Left ventricle myocardium inferior (tissue), 1 donor: ENCODE measurements at regions not wholly inside any gene's neighbourhood (a gene's known extent, or its start where the extent isn't known, plus 50 kb on each side); places are given as distances from the start of the nearest gene placed in this dataset.

Experiments
- DNase-seq: peaks from one replicate; pipeline ENCODE4 v3.0.0-alpha.2; 2020
- H3K27ac ChIP-seq: fragments of 200-600 bp; replicated peaks from 2 replicates; pipeline ENCODE4 v1.8.0; 2021
- H3K27me3 ChIP-seq: fragments of 200-600 bp; 2 replicates; pipeline ENCODE4 v1.8.0; 2021; ENCODE audit warnings: low read depth
- H3K36me3 ChIP-seq: fragments of 200-600 bp; 2 replicates; pipeline ENCODE4 v1.8.0; 2021
- H3K4me1 ChIP-seq: fragments of 200-600 bp; 2 replicates; pipeline ENCODE4 v1.8.0; 2021
- H3K4me3 ChIP-seq: fragments of 200-600 bp; 2 replicates; pipeline ENCODE4 v1.8.0; 2021; ENCODE audit warnings: mild to moderate bottlenecking, moderate library complexity
- H3K9me3 ChIP-seq: fragments of 200-600 bp; replicated peaks from 2 replicates; pipeline ENCODE4 v1.8.0; 2021
- intact Hi-C: fragments of 100-400 bp; cut with micrococcal nuclease; formaldehyde crosslinking; loops from one replicate; pipeline ENCODE4 v1.11.0; 2022
- TF ChIP-seq, protein P1 (sequence below): fragments of 200-600 bp; IDR thresholded peaks from 2 replicates; pipeline ENCODE4 v1.8.0; 2021; ENCODE audit warnings: antibody characterized with exemption, mild to moderate bottlenecking, borderline replicate concordance
- donor health status: DM: no; HTN: yes; CAD: no; lungs with severe emphysema.

DNA sequence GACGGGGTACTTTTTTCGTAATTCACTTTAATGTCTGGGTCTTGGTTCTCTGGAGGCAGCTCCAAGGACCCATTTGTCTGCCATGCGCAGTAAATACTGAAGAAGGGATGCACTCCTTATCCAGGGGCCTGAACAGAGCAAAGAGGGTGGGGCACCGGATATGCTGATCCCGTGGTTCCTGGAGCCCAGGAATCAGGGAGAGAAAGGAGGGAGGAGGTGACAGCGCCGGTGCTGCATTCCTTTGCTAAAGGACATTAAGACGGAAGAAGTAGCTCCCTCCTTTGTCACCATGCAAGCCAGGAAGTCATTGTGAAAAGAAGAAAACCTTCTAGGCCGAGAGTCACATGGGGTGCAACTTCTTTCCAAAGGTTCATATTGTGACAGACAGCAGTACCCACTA lies 1057.7 kb downstream of the VRK1 start:
- peaks cover 66% of the 10 kb centered on the region for H3K27me3 ChIP-seq

GRCh38 chr14:97866195-97866594 lies 1069.0 kb downstream of the VRK1 start:
- Histone ChIP-seq H3K27ac (no peak overlapping the region), H3K4me1 (no peaks in the 10 kb centered on the region), H3K36me3 (no peaks in the 10 kb centered on the region), H3K27me3 (peaks cover 5% of the 10 kb centered on the region), H3K4me3 (no peak overlapping the region), H3K9me3 (no peaks in the 10 kb centered on the region)
- TF ChIP-seq, protein P1, sequence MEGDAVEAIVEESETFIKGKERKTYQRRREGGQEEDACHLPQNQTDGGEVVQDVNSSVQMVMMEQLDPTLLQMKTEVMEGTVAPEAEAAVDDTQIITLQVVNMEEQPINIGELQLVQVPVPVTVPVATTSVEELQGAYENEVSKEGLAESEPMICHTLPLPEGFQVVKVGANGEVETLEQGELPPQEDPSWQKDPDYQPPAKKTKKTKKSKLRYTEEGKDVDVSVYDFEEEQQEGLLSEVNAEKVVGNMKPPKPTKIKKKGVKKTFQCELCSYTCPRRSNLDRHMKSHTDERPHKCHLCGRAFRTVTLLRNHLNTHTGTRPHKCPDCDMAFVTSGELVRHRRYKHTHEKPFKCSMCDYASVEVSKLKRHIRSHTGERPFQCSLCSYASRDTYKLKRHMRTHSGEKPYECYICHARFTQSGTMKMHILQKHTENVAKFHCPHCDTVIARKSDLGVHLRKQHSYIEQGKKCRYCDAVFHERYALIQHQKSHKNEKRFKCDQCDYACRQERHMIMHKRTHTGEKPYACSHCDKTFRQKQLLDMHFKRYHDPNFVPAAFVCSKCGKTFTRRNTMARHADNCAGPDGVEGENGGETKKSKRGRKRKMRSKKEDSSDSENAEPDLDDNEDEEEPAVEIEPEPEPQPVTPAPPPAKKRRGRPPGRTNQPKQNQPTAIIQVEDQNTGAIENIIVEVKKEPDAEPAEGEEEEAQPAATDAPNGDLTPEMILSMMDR, result no peak
- intact Hi-C loops, result no loop called here
- DNase-seq, result no peak

More for the DNA sequence above, 1057.7 kb downstream of the VRK1 start:
- Histone ChIP-seq H3K4me3 (no peak overlapping the region), H3K9me3 (no peaks in the 10 kb centered on the region), H3K36me3 (no peaks in the 10 kb centered on the region), H3K27ac (no peak overlapping the region), H3K4me1 (no peaks in the 10 kb centered on the region)
- DNase-seq, result no peak
- TF ChIP-seq, protein P1, result no peak
- intact Hi-C loops, result no loop called here

DNA sequence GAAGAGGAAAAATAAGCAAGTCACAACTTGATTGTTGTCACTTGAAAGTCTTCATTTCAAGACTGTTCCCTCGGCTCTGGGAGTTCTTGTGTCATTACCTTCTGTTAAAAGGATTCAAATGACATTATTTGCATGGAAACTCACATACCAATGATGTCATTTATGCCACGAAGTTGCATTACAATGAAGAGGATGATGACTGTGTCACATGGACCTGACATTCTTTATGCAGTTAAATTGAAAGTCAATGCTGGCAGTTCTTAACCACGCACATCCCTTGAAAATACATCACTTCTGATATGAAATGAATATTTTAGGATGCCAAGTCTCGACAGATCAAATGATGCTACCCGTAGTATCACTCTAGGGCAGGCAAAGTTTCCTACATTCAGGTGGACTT lies 1069.5 kb downstream of the VRK1 start:
- intact Hi-C loops, result no loop called here
- TF ChIP-seq, protein P1, result no peak
- Histone ChIP-seq H3K4me1 (no peaks in the 10 kb centered on the region), H3K4me3 (no peak overlapping the region), H3K9me3 (no peaks in the 10 kb centered on the region), H3K27ac (no peak overlapping the region), H3K27me3 (peaks cover 7% of the 10 kb centered on the region), H3K36me3 (no peaks in the 10 kb centered on the region)
- no peak for DNase-seq

- no peaks in the 10 kb centered on the region for H3K4me1 ChIP-seq
- no peak overlapping the region for H3K27ac ChIP-seq
- TF ChIP-seq, protein P1, result no peak
- no peak for DNase-seq
- peaks cover 17% of the 10 kb centered on the region for H3K27me3 ChIP-seq
- no peak overlapping the region for H3K4me3 ChIP-seq
- no peaks in the 10 kb centered on the region for H3K36me3 ChIP-seq
- H3K9me3 ChIP-seq, result no peaks in the 10 kb centered on the region
- intact Hi-C loops, result no loop called here
These were observed 1076.1 kb downstream of the VRK1 start for GRCh38 chr14:97873291-97873690.

DNA sequence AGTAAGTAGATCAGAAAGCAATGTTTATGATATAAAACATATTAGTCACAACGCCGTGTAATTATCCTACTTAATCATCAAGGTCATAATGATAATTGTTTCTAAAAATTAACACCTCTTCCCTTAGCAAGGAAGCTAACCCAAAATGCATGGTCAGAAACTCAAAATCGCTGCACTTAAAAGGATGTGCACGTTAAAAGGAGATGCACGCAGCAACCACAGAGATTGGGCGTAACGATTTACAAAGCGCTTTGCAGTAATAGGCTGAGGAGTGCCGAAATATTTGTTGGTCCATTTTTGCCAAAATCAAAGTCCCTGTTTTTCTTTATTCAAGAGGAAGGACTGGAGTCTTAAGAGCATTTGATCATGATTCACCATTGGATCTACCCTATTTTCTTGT lies 1077.2 kb downstream of the VRK1 start:
- H3K4me3 ChIP-seq, result no peak overlapping the region
- no peak overlapping the region for H3K27ac ChIP-seq
- intact Hi-C loops, result no loop called here
- H3K9me3 ChIP-seq, result no peaks in the 10 kb centered on the region
- H3K36me3 ChIP-seq, result no peaks in the 10 kb centered on the region
- H3K27me3 ChIP-seq, result peaks cover 17% of the 10 kb centered on the region
- H3K4me1 ChIP-seq, result no peaks in the 10 kb centered on the region
- DNase-seq, result no peak
- TF ChIP-seq, protein P1, result no peak

DNA sequence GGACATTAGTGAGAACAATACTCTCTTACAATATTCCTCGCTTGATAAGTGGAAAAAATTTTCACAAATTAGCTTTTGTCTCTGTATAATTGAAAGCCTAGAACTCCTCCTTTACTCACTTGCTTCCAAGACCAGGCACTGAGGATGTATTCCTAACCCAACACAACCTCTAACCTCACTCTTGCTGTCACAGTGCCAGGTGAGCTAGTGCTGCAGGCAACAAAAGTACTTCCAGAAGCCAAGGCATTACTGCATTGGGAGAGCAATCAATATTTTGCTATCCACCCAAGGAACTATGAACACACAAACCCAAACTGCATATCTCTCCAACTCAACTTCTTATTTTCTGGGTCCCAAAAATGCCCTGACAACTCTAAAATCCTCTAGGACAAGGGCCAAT lies 1081.0 kb downstream of the VRK1 start:
- TF ChIP-seq, protein P1, result no peak

More for the DNA sequence above, 1081.0 kb downstream of the VRK1 start:
- Histone ChIP-seq H3K4me3 (no peak overlapping the region), H3K4me1 (no peaks in the 10 kb centered on the region), H3K27me3 (peaks cover 13% of the 10 kb centered on the region), H3K9me3 (no peaks in the 10 kb centered on the region), H3K27ac (peak overlapping the region; percentile 61), H3K36me3 (no peaks in the 10 kb centered on the region)
- peak; percentile 19 for DNase-seq
- intact Hi-C loops, result no loop called here
